HepG2 (cell line): ENCODE measurements at regions not wholly inside any gene's neighbourhood (a gene's known extent, or its start where the extent isn't known, plus 50 kb on each side); places are given as distances from the start of the nearest gene placed in this dataset.

Experiments used
- ATAC-seq: fragments of 200-7000 bp; cut with Tn5 transposase; 3 replicates; pipeline ENCODE4 v1.9.1; 2020; ENCODE audit warnings: mild to moderate bottlenecking, moderate library complexity
- BruUV-seq: library from RNA; stranded (reverse); fragments of 400-500 nt; replicated peaks from 2 replicates; lab custom pipeline; 2021; lab: Mats Ljungman, UMichigan
- CTCF ChIA-PET: fragments of 300-600 bp; formaldehyde crosslinking; extraction: SDS; loops from one replicate; lab custom pipeline; 2021; ENCODE audit warnings: low total read pairs, inconsistent platforms, low intra/inter-chr PET ratio; lab: Yijun Ruan, JAX
- POLR2A ChIA-PET: fragments of 350-600 bp; sonication (Branson Sonifier 250); formaldehyde crosslinking; loops from one replicate; lab custom pipeline; 2020; ENCODE audit warnings: antibody characterized with exemption, inconsistent platforms; lab: Yijun Ruan, JAX
- DNase-seq: peaks from one replicate; pipeline ENCODE4 v3.0.0-alpha.2; 2015; ENCODE audit warnings: low spot score
- FAIRE-seq: peaks from 3 replicates; lab custom pipeline; 2011; peaks lifted over from hg19 to GRCh38; lab: Jason Lieb, UNC
- H2AFZ ChIP-seq: one replicate; pipeline ENCODE4 v1.6.1; 2011; ENCODE audit warnings: low read length, inconsistent platforms
- H3K27ac ChIP-seq: fragments of 300-600 bp; 3 replicates; pipeline ENCODE4 v1.8.0; 2011; ENCODE audit warnings: mixed run types, mild to moderate bottlenecking, mixed read lengths, low read length, inconsistent platforms; ENCODE audit not compliant: insufficient read depth; ENCODE audit errors: extremely low read length
- H3K27me3 ChIP-seq, 2 experiments: fragments of 200-600 bp in 1 of 2; 2 replicates in 1 of 2; 3 replicates in 1 of 2; pipeline versions ENCODE4 v1.6.0 to v1.8.0; 2011; ENCODE audit warnings: low read length in 2 of 2, mild to moderate bottlenecking in 2 of 2, moderate library complexity in 2 of 2, inconsistent platforms in 1 of 2; ENCODE audit not compliant: insufficient read depth in 2 of 2, control insufficient read depth in 1 of 2
- H3K36me3 ChIP-seq, 2 experiments: fragments of 200-600 bp in 1 of 2; replicated peaks in 1 of 2; 2 replicates in 1 of 2; 3 replicates in 1 of 2; pipeline versions ENCODE4 v1.5.1 to v1.8.0; 2011; ENCODE audit warnings: low read length in 2 of 2, inconsistent platforms in 1 of 2; ENCODE audit not compliant: insufficient read depth in 2 of 2, control insufficient read depth in 1 of 2
- H3K4me1 ChIP-seq: 2 replicates; pipeline ENCODE4 v1.5.1; 2012; ENCODE audit warnings: low read length, inconsistent platforms; ENCODE audit not compliant: insufficient read depth
- H3K4me2 ChIP-seq: 2 replicates; pipeline ENCODE4 v1.6.0; 2011; ENCODE audit warnings: low read depth, low read length, inconsistent platforms
- H3K4me3 ChIP-seq, 3 experiments: fragments of 200-600 bp in 1 of 3; sonication (generic), shearing (Covaris generic) in 1 of 3; replicated peaks in 1 of 3; 2 replicates each; pipeline ENCODE4 v1.5.1; 2011 to 2016; ENCODE audit warnings: low read length in 3 of 3, inconsistent platforms in 2 of 3, low read depth in 2 of 3, mild to moderate bottlenecking in 2 of 3, control low read depth in 1 of 3, mixed read lengths in 1 of 3; ENCODE audit not compliant: insufficient read depth in 1 of 3
- H3K79me2 ChIP-seq: one replicate; pipeline ENCODE4 v1.6.1; 2011; ENCODE audit warnings: low read length, inconsistent platforms; ENCODE audit not compliant: insufficient read depth
- H3K9ac ChIP-seq: 2 replicates; pipeline ENCODE4 v1.6.0; 2011; ENCODE audit warnings: mild to moderate bottlenecking, low read depth, low read length, inconsistent platforms; ENCODE audit not compliant: insufficient read depth
- H3K9me3 ChIP-seq: 2 replicates; pipeline ENCODE4 v1.5.1; 2012; ENCODE audit warnings: mild to moderate bottlenecking, low read length
- H4K20me1 ChIP-seq: 2 replicates; pipeline ENCODE4 v1.6.0; 2011; ENCODE audit warnings: inconsistent platforms, mild to moderate bottlenecking, low read length, moderate library complexity; ENCODE audit not compliant: insufficient read depth
- ATAD3A ChIP-seq: sonication (generic); formaldehyde crosslinking; IDR thresholded peaks from 2 replicates; pipeline ENCODE4 v1.4.0; 2020; ENCODE audit warnings: missing genetic modification reagents
- DNMT3B ChIP-seq: conservative IDR thresholded peaks from 2 replicates; pipeline ENCODE4 v1.6.1; 2016; ENCODE audit warnings: missing biosample characterization, control low read depth
- GATAD2A ChIP-seq: IDR thresholded peaks from 2 replicates; pipeline ENCODE4 v1.6.1; 2016
- HDAC1 ChIP-seq: sonication (generic); formaldehyde crosslinking; IDR thresholded peaks from 2 replicates; pipeline ENCODE4 v1.5.1; 2020; ENCODE audit warnings: mild to moderate bottlenecking, missing genetic modification reagents
- KAT8 ChIP-seq: IDR thresholded peaks from 2 replicates; pipeline ENCODE4 v1.6.1; 2016; ENCODE audit warnings: missing genetic modification reagents, missing compliant biosample characterization
- KDM5A ChIP-seq: fragments of 200-600 bp; sonication (generic); IDR thresholded peaks from 2 replicates; pipeline ENCODE4 v1.7.0; 2018; ENCODE audit warnings: antibody characterized with exemption, mild to moderate bottlenecking, low read length, borderline replicate concordance
- KDM6A ChIP-seq: IDR thresholded peaks from 2 replicates; pipeline ENCODE4 v1.6.1; 2016; ENCODE audit warnings: low read depth
- KLF9 ChIP-seq: IDR thresholded peaks from 2 replicates; pipeline ENCODE4 v1.6.1; 2016; ENCODE audit warnings: low read depth
- TSC22D2 ChIP-seq: sonication (generic); formaldehyde crosslinking; IDR thresholded peaks from 2 replicates; pipeline ENCODE4 v1.5.1; 2020; ENCODE audit warnings: missing genetic modification reagents, mild to moderate bottlenecking, borderline replicate concordance
- ZFP62 ChIP-seq: sonication (generic); formaldehyde crosslinking; IDR thresholded peaks from 2 replicates; pipeline ENCODE4 v1.4.0; 2020; ENCODE audit warnings: missing genetic modification reagents
- ZNF205 ChIP-seq: IDR thresholded peaks from 2 replicates; pipeline ENCODE4 v1.6.1; 2018; ENCODE audit warnings: missing biosample characterization, missing genetic modification reagents
- ZNF7 ChIP-seq: IDR thresholded peaks from 2 replicates; pipeline ENCODE4 v1.6.1; 2016; ENCODE audit warnings: missing biosample characterization, missing genetic modification reagents
- ZNF761 ChIP-seq: sonication (generic); formaldehyde crosslinking; conservative IDR thresholded peaks from 2 replicates; pipeline ENCODE4 v1.4.0; 2020; ENCODE audit warnings: mild to moderate bottlenecking, missing genetic modification reagents
- WGBS: methylation state at CpG from one replicate; pipeline ENCODE4 v1.1.6; 2017; ENCODE audit warnings: low lambda C conversion rate; 5-methylcytosine and 5-hydroxymethylcytosine counted together
- in situ Hi-C: cut with HindIII; loops from 2 replicates; pipeline ENCODE4 v1.10.0; 2017; ENCODE audit warnings: low pct_unique_long_range_greater_than_20kb; ENCODE audit not compliant: extremely low pct_ligation_motif_present
- intact Hi-C: fragments of 100-400 bp; cut with micrococcal nuclease; formaldehyde crosslinking; loops from one replicate; pipeline ENCODE4 v1.10.0; 2022; ENCODE audit not compliant: unreplicated experiment
- TF ChIP-seq, protein P1 (sequence below): sonication (generic); formaldehyde crosslinking; IDR thresholded peaks from 2 replicates; pipeline ENCODE4 v1.4.0; 2020; ENCODE audit warnings: missing genetic modification reagents
- TF ChIP-seq, protein P2 (sequence below): sonication (generic); formaldehyde crosslinking; IDR thresholded peaks from 2 replicates; pipeline ENCODE4 v1.5.1; 2020; ENCODE audit warnings: mild to moderate bottlenecking, missing genetic modification reagents, borderline replicate concordance
- TF ChIP-seq, protein P3 (sequence below): sonication (generic); formaldehyde crosslinking; IDR thresholded peaks from 2 replicates; pipeline ENCODE4 v1.4.0; 2020; ENCODE audit warnings: missing genetic modification reagents

DNA sequence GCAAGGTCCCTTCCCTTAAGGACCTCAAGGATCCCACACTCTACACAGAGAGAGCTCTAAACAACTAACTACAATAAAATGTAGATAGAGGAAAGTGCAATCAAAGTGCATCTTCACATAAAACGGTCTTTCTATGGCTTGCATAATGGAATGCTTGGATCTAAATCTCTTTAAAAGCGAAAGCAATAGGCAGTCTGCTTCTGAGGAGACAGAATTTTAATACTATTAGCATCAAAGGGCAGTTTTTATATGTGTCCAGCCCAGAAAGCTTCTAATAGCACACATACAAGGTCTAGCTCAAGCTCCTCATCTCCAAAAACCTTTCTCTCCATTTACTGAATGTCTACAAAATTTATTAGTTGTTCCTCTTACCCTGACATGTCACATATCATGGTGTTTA lies 101.5 kb upstream of the C1GALT1 start:
- Histone ChIP-seq H3K4me3 (no peak overlapping the region), H3K4me1 (peaks cover 10% of the 10 kb centered on the region), H3K27ac (no peak overlapping the region), H3K27me3 (no peaks in the 10 kb centered on the region), H3K9ac (no peak overlapping the region), H4K20me1 (no peaks in the 10 kb centered on the region), H2AFZ (no peak overlapping the region), H3K9me3 (no peaks in the 10 kb centered on the region), H3K4me2 (no peak overlapping the region), H3K36me3 (no peaks in the 10 kb centered on the region), H3K79me2 (no peaks in the 10 kb centered on the region)
- FAIRE-seq, result no peak
- DNase-seq, result no peak
- ATAC-seq, result no peak
- intact Hi-C loops, result no loop called here
- WGBS, result 12% methylated on average over 2 of the region's 2 CpGs
- ChIA-PET CTCF (no interaction called here), POLR2A (no interaction called here)
- in situ Hi-C loops, result no loop called here
- no TSS peak for BruUV-seq
- TF ChIP-seq KDM5A (no peak), KAT8 (CRISPR knock-in tag) (no peak), DNMT3B (no peak), KDM6A (CRISPR knock-in tag) (no peak), ZNF205 (CRISPR knock-in tag) (no peak), ZNF7 (no peak), ZFP62 (no peak), HDAC1 (CRISPR knock-in tag) (no peak), ZNF761 (CRISPR knock-in tag) (no peak), TSC22D2 (CRISPR knock-in tag) (no peak), KLF9 (no peak), ATAD3A (CRISPR knock-in tag) (no peak), GATAD2A (no peak)
- TF ChIP-seq, protein P1, sequence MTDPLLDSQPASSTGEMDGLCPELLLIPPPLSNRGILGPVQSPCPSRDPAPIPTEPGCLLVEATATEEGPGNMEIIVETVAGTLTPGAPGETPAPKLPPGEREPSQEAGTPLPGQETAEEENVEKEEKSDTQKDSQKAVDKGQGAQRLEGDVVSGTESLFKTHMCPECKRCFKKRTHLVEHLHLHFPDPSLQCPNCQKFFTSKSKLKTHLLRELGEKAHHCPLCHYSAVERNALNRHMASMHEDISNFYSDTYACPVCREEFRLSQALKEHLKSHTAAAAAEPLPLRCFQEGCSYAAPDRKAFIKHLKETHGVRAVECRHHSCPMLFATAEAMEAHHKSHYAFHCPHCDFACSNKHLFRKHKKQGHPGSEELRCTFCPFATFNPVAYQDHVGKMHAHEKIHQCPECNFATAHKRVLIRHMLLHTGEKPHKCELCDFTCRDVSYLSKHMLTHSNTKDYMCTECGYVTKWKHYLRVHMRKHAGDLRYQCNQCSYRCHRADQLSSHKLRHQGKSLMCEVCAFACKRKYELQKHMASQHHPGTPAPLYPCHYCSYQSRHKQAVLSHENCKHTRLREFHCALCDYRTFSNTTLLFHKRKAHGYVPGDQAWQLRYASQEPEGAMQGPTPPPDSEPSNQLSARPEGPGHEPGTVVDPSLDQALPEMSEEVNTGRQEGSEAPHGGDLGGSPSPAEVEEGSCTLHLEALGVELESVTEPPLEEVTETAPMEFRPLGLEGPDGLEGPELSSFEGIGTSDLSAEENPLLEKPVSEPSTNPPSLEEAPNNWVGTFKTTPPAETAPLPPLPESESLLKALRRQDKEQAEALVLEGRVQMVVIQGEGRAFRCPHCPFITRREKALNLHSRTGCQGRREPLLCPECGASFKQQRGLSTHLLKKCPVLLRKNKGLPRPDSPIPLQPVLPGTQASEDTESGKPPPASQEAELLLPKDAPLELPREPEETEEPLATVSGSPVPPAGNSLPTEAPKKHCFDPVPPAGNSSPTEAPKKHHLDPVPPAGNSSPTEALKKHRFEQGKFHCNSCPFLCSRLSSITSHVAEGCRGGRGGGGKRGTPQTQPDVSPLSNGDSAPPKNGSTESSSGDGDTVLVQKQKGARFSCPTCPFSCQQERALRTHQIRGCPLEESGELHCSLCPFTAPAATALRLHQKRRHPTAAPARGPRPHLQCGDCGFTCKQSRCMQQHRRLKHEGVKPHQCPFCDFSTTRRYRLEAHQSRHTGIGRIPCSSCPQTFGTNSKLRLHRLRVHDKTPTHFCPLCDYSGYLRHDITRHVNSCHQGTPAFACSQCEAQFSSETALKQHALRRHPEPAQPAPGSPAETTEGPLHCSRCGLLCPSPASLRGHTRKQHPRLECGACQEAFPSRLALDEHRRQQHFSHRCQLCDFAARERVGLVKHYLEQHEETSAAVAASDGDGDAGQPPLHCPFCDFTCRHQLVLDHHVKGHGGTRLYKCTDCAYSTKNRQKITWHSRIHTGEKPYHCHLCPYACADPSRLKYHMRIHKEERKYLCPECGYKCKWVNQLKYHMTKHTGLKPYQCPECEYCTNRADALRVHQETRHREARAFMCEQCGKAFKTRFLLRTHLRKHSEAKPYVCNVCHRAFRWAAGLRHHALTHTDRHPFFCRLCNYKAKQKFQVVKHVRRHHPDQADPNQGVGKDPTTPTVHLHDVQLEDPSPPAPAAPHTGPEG (CRISPR knock-in tag), result no peak
- TF ChIP-seq, protein P2, sequence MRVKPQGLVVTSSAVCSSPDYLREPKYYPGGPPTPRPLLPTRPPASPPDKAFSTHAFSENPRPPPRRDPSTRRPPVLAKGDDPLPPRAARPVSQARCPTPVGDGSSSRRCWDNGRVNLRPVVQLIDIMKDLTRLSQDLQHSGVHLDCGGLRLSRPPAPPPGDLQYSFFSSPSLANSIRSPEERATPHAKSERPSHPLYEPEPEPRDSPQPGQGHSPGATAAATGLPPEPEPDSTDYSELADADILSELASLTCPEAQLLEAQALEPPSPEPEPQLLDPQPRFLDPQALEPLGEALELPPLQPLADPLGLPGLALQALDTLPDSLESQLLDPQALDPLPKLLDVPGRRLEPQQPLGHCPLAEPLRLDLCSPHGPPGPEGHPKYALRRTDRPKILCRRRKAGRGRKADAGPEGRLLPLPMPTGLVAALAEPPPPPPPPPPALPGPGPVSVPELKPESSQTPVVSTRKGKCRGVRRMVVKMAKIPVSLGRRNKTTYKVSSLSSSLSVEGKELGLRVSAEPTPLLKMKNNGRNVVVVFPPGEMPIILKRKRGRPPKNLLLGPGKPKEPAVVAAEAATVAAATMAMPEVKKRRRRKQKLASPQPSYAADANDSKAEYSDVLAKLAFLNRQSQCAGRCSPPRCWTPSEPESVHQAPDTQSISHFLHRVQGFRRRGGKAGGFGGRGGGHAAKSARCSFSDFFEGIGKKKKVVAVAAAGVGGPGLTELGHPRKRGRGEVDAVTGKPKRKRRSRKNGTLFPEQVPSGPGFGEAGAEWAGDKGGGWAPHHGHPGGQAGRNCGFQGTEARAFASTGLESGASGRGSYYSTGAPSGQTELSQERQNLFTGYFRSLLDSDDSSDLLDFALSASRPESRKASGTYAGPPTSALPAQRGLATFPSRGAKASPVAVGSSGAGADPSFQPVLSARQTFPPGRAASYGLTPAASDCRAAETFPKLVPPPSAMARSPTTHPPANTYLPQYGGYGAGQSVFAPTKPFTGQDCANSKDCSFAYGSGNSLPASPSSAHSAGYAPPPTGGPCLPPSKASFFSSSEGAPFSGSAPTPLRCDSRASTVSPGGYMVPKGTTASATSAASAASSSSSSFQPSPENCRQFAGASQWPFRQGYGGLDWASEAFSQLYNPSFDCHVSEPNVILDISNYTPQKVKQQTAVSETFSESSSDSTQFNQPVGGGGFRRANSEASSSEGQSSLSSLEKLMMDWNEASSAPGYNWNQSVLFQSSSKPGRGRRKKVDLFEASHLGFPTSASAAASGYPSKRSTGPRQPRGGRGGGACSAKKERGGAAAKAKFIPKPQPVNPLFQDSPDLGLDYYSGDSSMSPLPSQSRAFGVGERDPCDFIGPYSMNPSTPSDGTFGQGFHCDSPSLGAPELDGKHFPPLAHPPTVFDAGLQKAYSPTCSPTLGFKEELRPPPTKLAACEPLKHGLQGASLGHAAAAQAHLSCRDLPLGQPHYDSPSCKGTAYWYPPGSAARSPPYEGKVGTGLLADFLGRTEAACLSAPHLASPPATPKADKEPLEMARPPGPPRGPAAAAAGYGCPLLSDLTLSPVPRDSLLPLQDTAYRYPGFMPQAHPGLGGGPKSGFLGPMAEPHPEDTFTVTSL (CRISPR knock-in tag), result no peak
- TF ChIP-seq, protein P3, sequence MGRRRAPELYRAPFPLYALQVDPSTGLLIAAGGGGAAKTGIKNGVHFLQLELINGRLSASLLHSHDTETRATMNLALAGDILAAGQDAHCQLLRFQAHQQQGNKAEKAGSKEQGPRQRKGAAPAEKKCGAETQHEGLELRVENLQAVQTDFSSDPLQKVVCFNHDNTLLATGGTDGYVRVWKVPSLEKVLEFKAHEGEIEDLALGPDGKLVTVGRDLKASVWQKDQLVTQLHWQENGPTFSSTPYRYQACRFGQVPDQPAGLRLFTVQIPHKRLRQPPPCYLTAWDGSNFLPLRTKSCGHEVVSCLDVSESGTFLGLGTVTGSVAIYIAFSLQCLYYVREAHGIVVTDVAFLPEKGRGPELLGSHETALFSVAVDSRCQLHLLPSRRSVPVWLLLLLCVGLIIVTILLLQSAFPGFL (CRISPR knock-in tag), result no peak
